ENCODE measurements at regions not wholly inside any gene's neighbourhood (a gene's known extent, or its start where the extent isn't known, plus 50 kb on each side); places are given as distances from the start of the nearest gene placed in this dataset.

- TF ChIP-seq CTCF (optimal IDR thresholded peaks at IDR 0.05 in 1 of 3, IDR thresholded peaks at IDR 0.05 in 1 of 3, conservative IDR thresholded peaks at IDR 0.05 in 1 of 3; ENCODE audit: extremely low read depth in 1 of 3, insufficient read depth in 2 of 3, low read length in 3 of 3) (no peak), EZH2 (IDR thresholded peaks at IDR 0.05; ENCODE audit: low read length) (no peak)
Measured at GRCh38 chr5:143524338-143524945, 121.0 kb upstream of the NR3C1 start.
